Type B pancreatic cell (in vitro differentiated cells): ENCODE measurements at regions not wholly inside any gene's neighbourhood (a gene's known extent, or its start where the extent isn't known, plus 50 kb on each side); places are given as distances from the start of the nearest gene placed in this dataset.

Experiments used
- DNase-seq: peaks from one replicate; pipeline ENCODE4 v3.0.0; 2021; ENCODE audit warnings: mixed read lengths; ENCODE audit not compliant: unreplicated experiment; ENCODE audit errors: extremely low spot score
- H3K27ac Mint-ChIP-seq: 2 replicates; pipeline ENCODE4 v1.8.0; 2021; ENCODE audit warnings: mild to moderate bottlenecking, mixed read lengths
- H3K27me3 Mint-ChIP-seq: 2 replicates; pipeline ENCODE4 v1.8.0; 2021; ENCODE audit warnings: mixed read lengths
- H3K36me3 Mint-ChIP-seq: 2 replicates; pipeline ENCODE4 v1.8.0; 2021; ENCODE audit warnings: mixed read lengths
- H3K4me1 Mint-ChIP-seq: one replicate; pipeline ENCODE4 v1.8.0; 2021; ENCODE audit warnings: mixed read lengths; ENCODE audit not compliant: unreplicated experiment
- H3K4me3 Mint-ChIP-seq: 2 replicates; pipeline ENCODE4 v1.8.0; 2021; ENCODE audit warnings: mild to moderate bottlenecking, mixed read lengths
- H3K9me3 Mint-ChIP-seq: 2 replicates; pipeline ENCODE4 v1.8.0; 2021; ENCODE audit warnings: mixed read lengths
- CTCF ChIP-seq: fragments of 200-600 bp; sonication (generic); conservative IDR thresholded peaks from 2 replicates; pipeline ENCODE4 v1.5.0; 2021; ENCODE audit warnings: antibody characterized with exemption, mild to moderate bottlenecking

- DNase-seq, result no peak
- TF ChIP-seq CTCF, result no peak
- no peak overlapping the region for H3K27ac Mint-ChIP-seq
- H3K36me3 Mint-ChIP-seq, result no peaks in the 10 kb centered on the region
- no peak overlapping the region for H3K4me3 Mint-ChIP-seq
- H3K4me1 Mint-ChIP-seq, result no peaks in the 10 kb centered on the region
- peaks cover 3% of the 10 kb centered on the region for H3K27me3 Mint-ChIP-seq
- H3K9me3 Mint-ChIP-seq, result no peaks in the 10 kb centered on the region
These were observed 242.5 kb upstream of the SERP2 start for GRCh38 chr13:44131069-44131614.

DNA sequence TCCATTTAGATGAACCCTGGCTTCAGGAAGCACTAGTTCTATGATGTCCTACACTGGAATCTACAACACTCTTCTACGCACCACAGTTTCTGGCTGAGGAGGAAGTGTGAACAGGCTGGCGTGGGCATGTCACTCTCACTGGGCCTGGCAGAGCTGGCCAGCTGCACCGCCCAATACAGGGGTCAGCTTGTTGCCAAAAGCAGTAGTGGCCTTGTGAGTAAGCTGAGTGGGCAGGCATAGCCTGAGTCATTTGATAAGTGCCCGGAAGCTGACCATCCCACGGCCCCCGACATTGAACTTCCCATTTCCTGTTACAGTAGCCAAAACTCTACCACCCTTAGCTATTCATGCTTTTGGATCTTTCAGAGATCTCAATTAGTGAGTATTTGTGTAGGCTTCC, 240.9 kb upstream of the SERP2 start:
- no peak for DNase-seq
- H3K27ac Mint-ChIP-seq, result no peak overlapping the region
- no peak for TF ChIP-seq CTCF
- H3K9me3 Mint-ChIP-seq, result no peaks in the 10 kb centered on the region
- peaks cover 3% of the 10 kb centered on the region for H3K27me3 Mint-ChIP-seq
- no peak overlapping the region for H3K4me3 Mint-ChIP-seq
- H3K36me3 Mint-ChIP-seq, result no peaks in the 10 kb centered on the region
- H3K4me1 Mint-ChIP-seq, result no peaks in the 10 kb centered on the region

- Mint-ChIP-seq H3K4me3 (no peak overlapping the region), H3K36me3 (no peaks in the 10 kb centered on the region)
- no peak for TF ChIP-seq CTCF
These were observed 240.0 kb upstream of the SERP2 start for GRCh38 chr13:44133626-44134025.

DNA sequence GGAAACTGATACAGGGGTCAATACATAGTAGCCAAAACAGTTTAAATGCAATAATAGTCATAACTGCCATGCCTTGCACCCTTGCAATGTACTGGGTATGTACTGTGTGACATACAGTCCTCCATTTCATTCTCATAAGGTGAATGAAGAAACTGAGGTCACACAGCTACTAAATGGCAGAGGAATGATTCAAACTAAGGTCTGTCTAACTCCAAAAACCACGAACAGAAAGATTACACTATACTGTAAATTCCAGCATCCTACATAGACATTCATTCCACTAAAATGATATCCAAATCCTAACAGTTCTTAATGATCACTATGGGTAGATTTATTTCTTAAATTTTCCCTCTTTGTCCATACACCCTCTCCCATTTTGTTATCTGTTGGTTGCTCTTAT, 238.1 kb upstream of the SERP2 start:
- DNase-seq, result no peak
- Mint-ChIP-seq H3K4me1 (peaks cover 11% of the 10 kb centered on the region), H3K36me3 (no peaks in the 10 kb centered on the region), H3K9me3 (no peaks in the 10 kb centered on the region), H3K27me3 (no peaks in the 10 kb centered on the region), H3K27ac (no peak overlapping the region), H3K4me3 (no peak overlapping the region)
- no peak for TF ChIP-seq CTCF

More at GRCh38 chr13:44133626-44134025, 240.0 kb upstream of the SERP2 start:
- no peak for DNase-seq
- no peaks in the 10 kb centered on the region for H3K4me1 Mint-ChIP-seq
- H3K9me3 Mint-ChIP-seq, result no peaks in the 10 kb centered on the region
- H3K27me3 Mint-ChIP-seq, result peaks cover 3% of the 10 kb centered on the region
- H3K27ac Mint-ChIP-seq, result no peak overlapping the region

GRCh38 chr13:44136696-44137268, 236.8 kb upstream of the SERP2 start:
- Mint-ChIP-seq H3K4me1 (peaks cover 20% of the 10 kb centered on the region), H3K27me3 (no peaks in the 10 kb centered on the region), H3K36me3 (no peaks in the 10 kb centered on the region), H3K27ac (no peak overlapping the region), H3K9me3 (no peaks in the 10 kb centered on the region), H3K4me3 (no peak overlapping the region)
- DNase-seq, result no peak
- no peak for TF ChIP-seq CTCF
